KMS-11 (cell line): ENCODE measurements at regions not wholly inside any gene's neighbourhood (a gene's known extent, or its start where the extent isn't known, plus 50 kb on each side); places are given as distances from the start of the nearest gene placed in this dataset.

Experiments
- H2AFZ ChIP-seq: fragments of 200-600 bp; sonication (generic); 2 replicates; pipeline ENCODE4 v1.6.1; 2016; ENCODE audit warnings: antibody characterized with exemption, mixed run types, low read depth
- H3K27ac ChIP-seq: fragments of 200-600 bp; sonication (generic); 2 replicates; pipeline ENCODE4 v1.6.1; 2016; ENCODE audit warnings: mild to moderate bottlenecking, mixed run types
- H3K27me3 ChIP-seq: fragments of 200-600 bp; sonication (generic); 2 replicates; pipeline ENCODE4 v1.6.1; 2017; ENCODE audit warnings: mild to moderate bottlenecking, low read depth, mixed run types, moderate library complexity; ENCODE audit not compliant: insufficient read depth
- H3K36me3 ChIP-seq: fragments of 200-600 bp; sonication (generic); 2 replicates; pipeline ENCODE4 v1.6.1; 2017; ENCODE audit warnings: mild to moderate bottlenecking, mixed run types; ENCODE audit not compliant: insufficient read depth
- H3K4me1 ChIP-seq: fragments of 200-600 bp; sonication (generic); 2 replicates; pipeline ENCODE4 v1.6.1; 2016; ENCODE audit warnings: mild to moderate bottlenecking, low read depth, mixed run types; ENCODE audit not compliant: poor library complexity, severe bottlenecking
- H3K4me2 ChIP-seq: fragments of 200-600 bp; sonication (generic); 2 replicates; pipeline ENCODE4 v1.7.0; 2016; ENCODE audit warnings: mild to moderate bottlenecking, mixed run types
- H3K4me3 ChIP-seq: fragments of 200-600 bp; sonication (generic); IDR thresholded peaks from 2 replicates; pipeline ENCODE4 v1.6.1; 2017; ENCODE audit warnings: low read depth, low read length, mixed read lengths; ENCODE audit not compliant: insufficient read depth
- H3K79me2 ChIP-seq: fragments of 200-600 bp; sonication (generic); 2 replicates; pipeline ENCODE4 v1.6.1; 2016; ENCODE audit warnings: low read depth, mixed run types; ENCODE audit not compliant: insufficient read depth
- H3K9ac ChIP-seq: fragments of 200-600 bp; sonication (generic); 2 replicates; pipeline ENCODE4 v1.6.1; 2016; ENCODE audit warnings: mild to moderate bottlenecking, mixed run types
- H4K20me1 ChIP-seq: fragments of 200-600 bp; sonication (generic); 2 replicates; pipeline ENCODE4 v1.6.1; 2016; ENCODE audit warnings: mild to moderate bottlenecking, mixed run types; ENCODE audit not compliant: insufficient read depth
- TF ChIP-seq, protein P1 (sequence below): fragments of 200-600 bp; sonication (generic); conservative IDR thresholded peaks from 2 replicates; pipeline ENCODE4 v1.6.1; 2017; ENCODE audit warnings: low read depth, mild to moderate bottlenecking, antibody characterized with exemption, low read length, moderate library complexity, mixed read lengths

DNA sequence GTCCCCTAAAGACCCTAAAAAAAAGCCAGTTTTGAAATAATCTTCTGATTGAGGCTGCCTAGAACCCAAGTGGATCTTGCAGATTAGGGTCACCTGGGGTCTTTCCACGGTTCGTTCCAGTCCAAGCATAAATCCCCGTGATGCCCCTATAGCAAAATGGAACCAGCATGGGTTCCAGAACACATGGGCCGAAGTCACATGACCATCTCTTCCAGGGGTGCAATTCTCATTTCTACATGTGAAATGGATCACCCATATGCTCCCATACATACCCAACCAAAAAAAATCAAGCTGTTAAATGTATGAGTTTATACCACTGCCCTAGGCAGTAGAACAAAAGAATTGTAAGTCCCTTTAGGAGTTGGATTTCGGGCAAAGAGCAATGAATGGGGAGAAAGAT is 245.4 kb downstream of the SKIDA1 start:
- Histone ChIP-seq H3K4me3 (no peak overlapping the region), H3K9ac (no peak overlapping the region), H3K79me2 (no peaks in the 10 kb centered on the region), H2AFZ (no peak overlapping the region), H3K36me3 (no peaks in the 10 kb centered on the region), H3K27ac (no peak overlapping the region), H3K27me3 (no peaks in the 10 kb centered on the region), H4K20me1 (no peaks in the 10 kb centered on the region), H3K4me2 (no peak overlapping the region), H3K4me1 (no peaks in the 10 kb centered on the region)
- TF ChIP-seq, protein P1, sequence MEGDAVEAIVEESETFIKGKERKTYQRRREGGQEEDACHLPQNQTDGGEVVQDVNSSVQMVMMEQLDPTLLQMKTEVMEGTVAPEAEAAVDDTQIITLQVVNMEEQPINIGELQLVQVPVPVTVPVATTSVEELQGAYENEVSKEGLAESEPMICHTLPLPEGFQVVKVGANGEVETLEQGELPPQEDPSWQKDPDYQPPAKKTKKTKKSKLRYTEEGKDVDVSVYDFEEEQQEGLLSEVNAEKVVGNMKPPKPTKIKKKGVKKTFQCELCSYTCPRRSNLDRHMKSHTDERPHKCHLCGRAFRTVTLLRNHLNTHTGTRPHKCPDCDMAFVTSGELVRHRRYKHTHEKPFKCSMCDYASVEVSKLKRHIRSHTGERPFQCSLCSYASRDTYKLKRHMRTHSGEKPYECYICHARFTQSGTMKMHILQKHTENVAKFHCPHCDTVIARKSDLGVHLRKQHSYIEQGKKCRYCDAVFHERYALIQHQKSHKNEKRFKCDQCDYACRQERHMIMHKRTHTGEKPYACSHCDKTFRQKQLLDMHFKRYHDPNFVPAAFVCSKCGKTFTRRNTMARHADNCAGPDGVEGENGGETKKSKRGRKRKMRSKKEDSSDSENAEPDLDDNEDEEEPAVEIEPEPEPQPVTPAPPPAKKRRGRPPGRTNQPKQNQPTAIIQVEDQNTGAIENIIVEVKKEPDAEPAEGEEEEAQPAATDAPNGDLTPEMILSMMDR = no peak

DNA sequence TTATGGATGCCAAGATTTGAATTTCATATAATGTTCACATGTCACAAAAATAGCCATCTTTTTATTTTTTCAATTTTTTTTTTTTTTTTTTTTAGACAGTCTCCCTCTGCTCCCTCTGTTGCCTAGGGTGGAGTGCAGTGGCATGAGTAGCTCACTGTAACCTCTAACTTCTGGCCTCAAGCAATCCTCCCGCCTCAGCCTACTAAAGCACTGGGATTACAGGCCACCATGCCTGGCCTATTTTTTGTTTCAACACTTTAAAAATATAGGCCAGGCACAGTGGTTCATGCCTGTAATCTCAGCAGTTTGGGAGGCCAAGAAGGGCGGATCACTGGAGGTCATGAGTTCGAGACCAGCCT is 246.3 kb downstream of the SKIDA1 start:
- Histone ChIP-seq H3K4me3 (no peak overlapping the region), H2AFZ (no peak overlapping the region), H3K27ac (no peak overlapping the region), H3K9ac (no peak overlapping the region), H3K4me2 (no peak overlapping the region), H4K20me1 (no peaks in the 10 kb centered on the region), H3K79me2 (no peaks in the 10 kb centered on the region), H3K27me3 (no peaks in the 10 kb centered on the region), H3K4me1 (no peaks in the 10 kb centered on the region), H3K36me3 (no peaks in the 10 kb centered on the region)
- TF ChIP-seq, protein P1 = no peak

DNA sequence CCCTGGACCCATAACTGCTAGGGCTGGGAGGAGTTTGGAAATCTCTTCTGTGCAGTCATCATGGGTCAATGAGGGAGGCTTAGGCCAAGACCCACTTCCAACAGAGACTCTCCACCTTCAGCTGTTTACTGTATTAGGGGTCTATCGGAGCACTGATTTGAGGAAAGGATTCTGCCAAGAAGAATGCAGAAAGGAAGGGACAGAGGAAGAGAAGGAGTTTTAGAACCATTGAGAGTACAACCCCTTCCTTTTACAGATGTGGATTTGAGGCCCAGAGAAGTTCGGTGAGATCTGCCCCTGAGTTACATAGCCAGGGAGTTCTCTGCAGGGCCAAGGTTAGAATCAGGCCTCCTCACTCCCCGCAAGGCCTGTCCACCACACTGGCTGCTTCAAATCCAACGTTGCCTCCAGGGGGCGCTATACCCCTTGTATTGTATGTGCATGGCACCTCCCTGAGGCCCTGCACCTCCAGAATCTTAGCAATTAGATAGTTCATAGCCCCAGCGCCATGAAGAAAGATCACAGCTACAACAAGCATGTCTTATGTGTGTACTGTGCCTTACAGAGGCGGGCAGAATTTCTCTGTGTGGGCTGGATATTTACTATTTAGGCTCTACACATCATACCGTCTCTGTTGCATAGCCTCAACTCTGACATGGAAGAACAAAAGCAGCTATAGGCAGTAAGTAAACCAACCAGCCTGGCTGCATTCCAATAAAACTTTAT is 246.8 kb downstream of the SKIDA1 start:
- no peak overlapping the region for H3K4me2 ChIP-seq
- no peak overlapping the region for H3K9ac ChIP-seq
- no peaks in the 10 kb centered on the region for H3K79me2 ChIP-seq
- H3K4me1 ChIP-seq = no peaks in the 10 kb centered on the region
- TF ChIP-seq, protein P1 = peak; percentile 93
- H3K27me3 ChIP-seq = no peaks in the 10 kb centered on the region
- no peaks in the 10 kb centered on the region for H3K36me3 ChIP-seq
- H4K20me1 ChIP-seq = no peaks in the 10 kb centered on the region
- H2AFZ ChIP-seq = no peak overlapping the region
- no peak overlapping the region for H3K4me3 ChIP-seq
- no peak overlapping the region for H3K27ac ChIP-seq

DNA sequence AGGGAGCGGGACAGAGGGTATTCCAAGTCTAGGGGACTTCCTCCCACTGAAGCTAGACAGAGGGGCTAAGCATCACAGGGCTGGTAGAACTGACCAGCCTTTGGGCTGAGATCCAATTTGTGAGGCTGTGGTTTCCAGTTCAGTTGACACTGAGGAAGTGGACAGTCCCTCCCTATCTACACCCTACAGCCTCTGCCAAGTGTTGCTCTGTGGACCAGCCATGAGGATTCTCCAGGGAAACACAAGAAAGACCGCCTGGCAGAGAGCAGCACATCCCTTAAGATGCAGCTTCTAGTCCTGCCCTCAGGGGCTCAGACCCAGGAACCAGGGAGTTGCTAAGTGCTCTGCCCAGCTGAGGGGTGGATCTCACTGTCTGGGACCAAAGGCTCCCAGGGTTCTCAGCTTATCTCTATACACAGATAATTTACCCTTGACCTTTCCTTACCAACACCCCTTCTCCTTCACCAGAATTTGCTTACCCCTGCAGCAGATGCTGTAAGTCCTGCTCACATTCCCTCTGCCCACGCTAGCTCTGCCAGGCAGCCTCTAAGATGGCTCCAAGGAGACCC is 252.0 kb downstream of the SKIDA1 start:
- H3K4me1 ChIP-seq = no peaks in the 10 kb centered on the region
- TF ChIP-seq, protein P1 = no peak
- H3K27ac ChIP-seq = no peak overlapping the region
- H3K4me2 ChIP-seq = no peak overlapping the region
- H3K27me3 ChIP-seq = no peaks in the 10 kb centered on the region
- H4K20me1 ChIP-seq = no peaks in the 10 kb centered on the region
- H3K4me3 ChIP-seq = no peak overlapping the region
- H3K9ac ChIP-seq = no peak overlapping the region
- no peaks in the 10 kb centered on the region for H3K79me2 ChIP-seq
- no peak overlapping the region for H2AFZ ChIP-seq
- H3K36me3 ChIP-seq = no peaks in the 10 kb centered on the region
